ENCODE measurements at regions not wholly inside any gene's neighbourhood (a gene's known extent, or its start where the extent isn't known, plus 50 kb on each side); places are given as distances from the start of the nearest gene placed in this dataset.

GRCh38 chr5:144832416-144832815, 661.7 kb downstream of the KCTD16 start:
- no peak overlapping the region for H3K27ac ChIP-seq
- no peak for DNase-seq (ENCODE audit: low spot score)
- POLR2A ChIA-PET (ENCODE audit: low non-redundant PET): no interaction called here
- CTCF ChIA-PET: no interaction called here
- no peak for TF ChIP-seq CTCF (conservative IDR thresholded peaks at IDR 0.05; ENCODE audit: low read depth)

- no peak for DNase-seq (ENCODE audit: low spot score)
- ChIA-PET POLR2A (ENCODE audit: low non-redundant PET) (no interaction called here), CTCF (no interaction called here)
- no peak for TF ChIP-seq CTCF (conservative IDR thresholded peaks at IDR 0.05; ENCODE audit: low read depth)
- H3K27ac ChIP-seq: no peak overlapping the region
Measured at GRCh38 chr5:144831650-144832049, 661.0 kb downstream of the KCTD16 start.

- no peak for TF ChIP-seq CTCF (conservative IDR thresholded peaks at IDR 0.05; ENCODE audit: low read depth)
- ChIA-PET CTCF (no interaction called here), POLR2A (ENCODE audit: low non-redundant PET) (no interaction called here)
- DNase-seq (ENCODE audit: low spot score): no peak
- H3K27ac ChIP-seq: no peak overlapping the region
Measured at GRCh38 chr5:144822503-144822902, 651.8 kb downstream of the KCTD16 start.

- no peak overlapping the region for H3K27ac ChIP-seq
- POLR2A ChIA-PET (ENCODE audit: low non-redundant PET): no interaction called here
- no peak for TF ChIP-seq CTCF (conservative IDR thresholded peaks at IDR 0.05; ENCODE audit: low read depth)
- DNase-seq (ENCODE audit: low spot score): no peak
- CTCF ChIA-PET: no interaction called here
Measured at GRCh38 chr5:144820278-144820677, 649.6 kb downstream of the KCTD16 start.

- DNase-seq (ENCODE audit: low spot score): no peak
- no peak overlapping the region for H3K27ac ChIP-seq
- ChIA-PET CTCF (interaction anchor here (0.5 kb wide), 1 partner anchor 458 kb away, joined by 4 read pairs; no protein-coding TSS in a partner anchor), POLR2A (ENCODE audit: low non-redundant PET) (no interaction called here)
- TF ChIP-seq CTCF (conservative IDR thresholded peaks at IDR 0.05; ENCODE audit: low read depth): no peak
Measured at GRCh38 chr5:144815131-144815530, 644.5 kb downstream of the KCTD16 start.

GRCh38 chr5:144812763-144813162, 642.1 kb downstream of the KCTD16 start:
- no peak overlapping the region for H3K27ac ChIP-seq
- ChIA-PET CTCF (no interaction called here), POLR2A (ENCODE audit: low non-redundant PET) (no interaction called here)
- peak; percentile 7 for DNase-seq (ENCODE audit: low spot score)
- no peak for TF ChIP-seq CTCF (conservative IDR thresholded peaks at IDR 0.05; ENCODE audit: low read depth)

GRCh38 chr5:144800169-144800568, 629.5 kb downstream of the KCTD16 start:
- POLR2A ChIA-PET (ENCODE audit: low non-redundant PET): no interaction called here
- no peak for TF ChIP-seq CTCF (conservative IDR thresholded peaks at IDR 0.05; ENCODE audit: low read depth)
- CTCF ChIA-PET: no interaction called here
- DNase-seq (ENCODE audit: low spot score): no peak
- no peak overlapping the region for H3K27ac ChIP-seq

Data from RWPE1 (cell line).